CD14-positive monocyte (primary cell): ENCODE measurements at regions not wholly inside any gene's neighbourhood (a gene's known extent, or its start where the extent isn't known, plus 50 kb on each side); places are given as distances from the start of the nearest gene placed in this dataset.
"Not testable (repeated sequence)": the region's sequence is repeated elsewhere in the genome, so short reads cannot be mapped to it uniquely, and the experiment has no call there.

Experiments used
- DNase-seq, 3 donors: peaks; one replicate each; pipeline ENCODE4 v3.0.0-alpha.2; 2011 to 2022
- H2AFZ ChIP-seq: 2 replicates; pipeline ENCODE4 v1.6.0; 2012; ENCODE audit warnings: mild to moderate bottlenecking, low read depth, low read length, inconsistent platforms; ENCODE audit not compliant: insufficient read depth, poor library complexity, severe bottlenecking
- H3K27ac ChIP-seq, 2 donors: 1 replicate in 1 of 2; 2 replicates in 1 of 2; pipeline ENCODE4 v1.5.1; 2012 to 2013; ENCODE audit warnings: low read length in 2 of 2, control low read depth in 1 of 2, inconsistent platforms in 1 of 2, low read depth in 1 of 2, mild to moderate bottlenecking in 1 of 2
- H3K27me3 ChIP-seq, 2 donors: one replicate each; pipeline versions ENCODE4 v1.6.0 to v1.6.1; 2011 to 2013; ENCODE audit warnings: low read length in 2 of 2; ENCODE audit not compliant: control insufficient read depth in 2 of 2, insufficient read depth in 2 of 2
- H3K36me3 ChIP-seq, 2 donors: replicated peaks in 1 of 2; 1 replicate in 1 of 2; 2 replicates in 1 of 2; pipeline versions ENCODE4 v1.5.1 to v1.6.1; 2012 to 2013; ENCODE audit warnings: low read length in 2 of 2, control low read depth in 1 of 2, inconsistent platforms in 1 of 2, mild to moderate bottlenecking in 1 of 2; ENCODE audit not compliant: insufficient read depth in 2 of 2, control insufficient read depth in 1 of 2
- H3K4me1 ChIP-seq, 2 donors: 1 replicate in 1 of 2; 2 replicates in 1 of 2; pipeline versions ENCODE4 v1.5.1 to v1.6.1; 2012 to 2013; ENCODE audit warnings: low read length in 2 of 2, control low read depth in 1 of 2, inconsistent platforms in 1 of 2, mild to moderate bottlenecking in 1 of 2, moderate library complexity in 1 of 2; ENCODE audit not compliant: insufficient read depth in 2 of 2, control insufficient read depth in 1 of 2
- H3K4me2 ChIP-seq: replicated peaks from 2 replicates; pipeline ENCODE3; 2012; ENCODE audit warnings: low read length, moderate library complexity, mild to moderate bottlenecking; ENCODE audit not compliant: poor library complexity, severe bottlenecking; ENCODE audit errors: extremely low read depth
- H3K4me3 ChIP-seq, 3 experiments: fragments of 200-600 bp in 1 of 3; sonication (generic) in 1 of 3; replicated peaks in 1 of 3; 1 replicate in 2 of 3; 2 replicates in 1 of 3; pipeline ENCODE4 v1.5.1; 2011 to 2013; ENCODE audit warnings: low read length in 3 of 3, mild to moderate bottlenecking in 3 of 3, control low read depth in 2 of 3, low read depth in 2 of 3, inconsistent platforms in 1 of 3, moderate library complexity in 1 of 3
- H3K79me2 ChIP-seq: 2 replicates; pipeline ENCODE4 v1.6.0; 2012; ENCODE audit warnings: mild to moderate bottlenecking, control low read depth, inconsistent platforms, low read length, moderate library complexity; ENCODE audit not compliant: insufficient read depth
- H3K9ac ChIP-seq: 2 replicates; pipeline ENCODE4 v1.6.0; 2017; ENCODE audit warnings: low read length, mild to moderate bottlenecking; ENCODE audit not compliant: insufficient read depth, poor library complexity, severe bottlenecking
- H3K9me3 ChIP-seq, 2 donors: replicated peaks in 1 of 2; 1 replicate in 1 of 2; 2 replicates in 1 of 2; pipeline versions ENCODE4 v1.5.1 to v1.6.1; 2012 to 2013; ENCODE audit warnings: low read length in 2 of 2, control low read depth in 1 of 2; ENCODE audit not compliant: control insufficient read depth in 1 of 2, insufficient read depth in 1 of 2
- H4K20me1 ChIP-seq: 2 replicates; pipeline ENCODE4 v1.6.0; 2012; ENCODE audit warnings: mild to moderate bottlenecking, low read length, control low read depth, moderate library complexity; ENCODE audit not compliant: insufficient read depth
- H3K27ac Mint-ChIP-seq, 7 donors: one replicate each; pipeline ENCODE4 v1.8.0; 2020; ENCODE audit warnings: mild to moderate bottlenecking in 7 of 7, mixed read lengths in 7 of 7, moderate library complexity in 6 of 7, inconsistent platforms in 2 of 7
- H3K27me3 Mint-ChIP-seq, 3 donors: one replicate each; pipeline ENCODE4 v1.8.0; 2021 to 2022; ENCODE audit warnings: low read depth in 3 of 3, mild to moderate bottlenecking in 3 of 3, mixed read lengths in 3 of 3, moderate library complexity in 3 of 3, inconsistent platforms in 1 of 3
- H3K36me3 Mint-ChIP-seq, 2 donors: one replicate each; pipeline ENCODE4 v1.8.0; 2020; ENCODE audit warnings: mixed read lengths in 2 of 2, inconsistent platforms in 1 of 2, mild to moderate bottlenecking in 1 of 2
- H3K4me1 Mint-ChIP-seq: one replicate; pipeline ENCODE4 v1.8.0; 2020; ENCODE audit warnings: mild to moderate bottlenecking, mixed read lengths
- H3K4me3 Mint-ChIP-seq, 2 donors: one replicate each; pipeline ENCODE4 v1.8.0; 2020; ENCODE audit warnings: mild to moderate bottlenecking in 2 of 2, mixed read lengths in 2 of 2, moderate library complexity in 1 of 2
- H3K9me3 Mint-ChIP-seq, 7 donors: one replicate each; pipeline ENCODE4 v1.8.0; 2020 to 2022; ENCODE audit warnings: mixed read lengths in 7 of 7, mild to moderate bottlenecking in 6 of 7, moderate library complexity in 6 of 7, inconsistent platforms in 2 of 7
- CTCF ChIP-seq: fragments of 200-600 bp; IDR thresholded peaks from one replicate; pipeline ENCODE4 v1.8.0; 2022; ENCODE audit warnings: antibody characterized with exemption, mild to moderate bottlenecking
- WGBS: methylation state at CpG from one replicate; pipeline ENCODE4 v1.1.5; 2013; ENCODE audit warnings: missing lambda C conversion rate; ENCODE audit not compliant: insufficient coverage; 5-methylcytosine and 5-hydroxymethylcytosine counted together
- intact Hi-C, 2 donors: fragments of 100-400 bp; cut with micrococcal nuclease; formaldehyde crosslinking; loops; one replicate each; pipeline versions ENCODE4 v1.15.0 to v1.15.1; 2023

DNA sequence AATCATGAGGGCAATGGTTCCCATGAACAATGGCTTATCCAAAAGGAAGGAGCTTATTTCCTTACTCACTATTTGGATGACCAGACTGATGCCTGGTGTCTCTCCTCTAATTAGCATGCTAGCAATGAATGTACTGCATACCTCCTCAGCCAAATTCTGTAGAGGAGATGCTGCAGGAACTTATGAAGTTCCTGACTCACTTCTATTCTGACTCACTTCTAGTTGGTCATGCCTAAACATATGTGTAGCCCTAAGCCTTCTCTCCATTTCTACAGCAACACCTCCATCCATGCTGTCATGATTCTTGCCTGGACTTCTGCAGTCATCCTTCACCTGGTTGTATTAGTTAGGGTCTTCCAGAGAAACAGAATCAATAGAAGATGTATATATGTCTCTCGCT is 59.9 kb upstream of the MRPS9 start:
- Histone ChIP-seq H3K9me3 (no peaks in the 10 kb centered on the region), H2AFZ (no peak overlapping the region), H4K20me1 (no peaks in the 10 kb centered on the region), H3K4me2 (no peak overlapping the region), H3K27ac (no peak overlapping the region), H3K4me1 (peaks cover 15% of the 10 kb centered on the region in 2 donors), H3K36me3 (no peaks in the 10 kb centered on the region), H3K4me3 (no peak overlapping the region), H3K27me3 (no peaks in the 10 kb centered on the region), H3K9ac (no peak overlapping the region), H3K79me2 (no peaks in the 10 kb centered on the region)
- Mint-ChIP-seq H3K27me3 (peaks cover 0 to 1% (median 0%) of the 10 kb centered on the region in 3 donors), H3K27ac (no peak overlapping the region), H3K9me3 (peaks cover 0 to 3% (median 0%) of the 10 kb centered on the region in 7 donors), H3K4me1 (peaks cover 15% of the 10 kb centered on the region), H3K36me3 (no peaks in the 10 kb centered on the region), H3K4me3 (no peak overlapping the region)
- WGBS, result no CpG with 5 or more reads among the region's 1 CpG
- no peak for DNase-seq
- intact Hi-C loops, result no loop called here
- no peak for TF ChIP-seq CTCF

DNA sequence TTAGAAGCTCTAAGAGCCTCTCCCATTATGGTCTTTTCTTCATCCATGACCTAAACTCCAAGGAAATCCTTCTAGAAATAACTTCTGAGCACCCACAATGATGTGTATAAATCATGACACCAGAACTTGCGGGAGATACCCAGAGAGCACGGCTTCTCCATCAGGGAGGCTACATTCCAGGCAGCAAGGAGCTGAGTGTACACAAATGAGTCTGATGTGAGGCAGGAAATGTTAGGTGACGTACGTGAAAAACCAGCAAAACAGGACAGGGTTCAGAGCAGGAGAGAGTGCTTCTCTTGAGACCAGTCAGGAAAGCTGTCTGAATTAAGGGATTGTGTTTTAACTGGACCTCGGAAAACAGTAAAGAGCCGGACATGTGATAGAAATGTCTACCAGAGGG is 58.1 kb upstream of the MRPS9 start:
- intact Hi-C loops, H3K27ac Mint-ChIP-seq: not testable (repeated sequence)
- 100% methylated on average over 5 of the region's 6 CpGs for WGBS

More for the DNA sequence above, 58.1 kb upstream of the MRPS9 start:
- not testable (repeated sequence) for DNase-seq, H3K9me3 ChIP-seq, H3K9ac ChIP-seq, H3K36me3 ChIP-seq, H3K4me3 ChIP-seq, H3K27ac ChIP-seq, H3K4me3 Mint-ChIP-seq, H3K36me3 Mint-ChIP-seq, H3K79me2 ChIP-seq, H3K27me3 ChIP-seq, H3K4me2 ChIP-seq, H2AFZ ChIP-seq, H3K27me3 Mint-ChIP-seq, H4K20me1 ChIP-seq
- H3K4me1 Mint-ChIP-seq, result peaks cover 15% of the 10 kb centered on the region
- H3K4me1 ChIP-seq, result peaks cover 15% of the 10 kb centered on the region in 2 donors
- H3K9me3 Mint-ChIP-seq, result peaks cover 2 to 15% (median 3%) of the 10 kb centered on the region in 7 donors
